ENCODE measurements at regions not wholly inside any gene's neighbourhood (a gene's known extent, or its start where the extent isn't known, plus 50 kb on each side); places are given as distances from the start of the nearest gene placed in this dataset.

DNA sequence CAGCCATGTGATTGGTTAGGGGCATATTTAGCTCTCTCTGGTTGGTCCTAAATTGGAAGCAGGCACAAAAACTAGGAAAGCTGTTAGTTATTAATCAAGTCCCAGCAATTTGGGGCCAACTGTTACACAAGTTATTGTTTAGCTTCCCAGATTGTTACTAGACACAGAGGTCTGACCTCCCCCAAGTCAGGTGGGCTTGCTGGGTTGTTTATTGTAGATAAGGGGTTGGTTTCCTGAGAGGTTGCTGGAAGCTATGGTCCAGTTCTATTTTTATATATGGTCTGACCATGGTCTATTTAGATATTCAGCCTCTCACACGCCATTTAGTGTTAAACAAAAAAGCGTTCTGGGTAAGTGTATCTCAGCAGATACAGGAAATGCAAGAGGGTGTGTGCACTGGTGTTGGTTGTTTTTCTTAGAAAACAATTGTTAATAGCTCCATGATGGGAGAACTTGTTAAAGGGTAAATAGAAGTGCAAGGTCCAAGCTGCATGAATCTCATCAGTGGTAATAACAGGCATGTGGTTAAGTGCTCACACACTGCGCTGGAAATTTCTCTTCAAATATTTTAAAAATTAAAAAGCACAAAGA lies 150.0 kb downstream of the RAP2A start:
- TF ChIP-seq, protein P1, sequence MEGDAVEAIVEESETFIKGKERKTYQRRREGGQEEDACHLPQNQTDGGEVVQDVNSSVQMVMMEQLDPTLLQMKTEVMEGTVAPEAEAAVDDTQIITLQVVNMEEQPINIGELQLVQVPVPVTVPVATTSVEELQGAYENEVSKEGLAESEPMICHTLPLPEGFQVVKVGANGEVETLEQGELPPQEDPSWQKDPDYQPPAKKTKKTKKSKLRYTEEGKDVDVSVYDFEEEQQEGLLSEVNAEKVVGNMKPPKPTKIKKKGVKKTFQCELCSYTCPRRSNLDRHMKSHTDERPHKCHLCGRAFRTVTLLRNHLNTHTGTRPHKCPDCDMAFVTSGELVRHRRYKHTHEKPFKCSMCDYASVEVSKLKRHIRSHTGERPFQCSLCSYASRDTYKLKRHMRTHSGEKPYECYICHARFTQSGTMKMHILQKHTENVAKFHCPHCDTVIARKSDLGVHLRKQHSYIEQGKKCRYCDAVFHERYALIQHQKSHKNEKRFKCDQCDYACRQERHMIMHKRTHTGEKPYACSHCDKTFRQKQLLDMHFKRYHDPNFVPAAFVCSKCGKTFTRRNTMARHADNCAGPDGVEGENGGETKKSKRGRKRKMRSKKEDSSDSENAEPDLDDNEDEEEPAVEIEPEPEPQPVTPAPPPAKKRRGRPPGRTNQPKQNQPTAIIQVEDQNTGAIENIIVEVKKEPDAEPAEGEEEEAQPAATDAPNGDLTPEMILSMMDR (IDR thresholded peaks at IDR 0.05) = no peak
- no peak for TF ChIP-seq POLR2A (IDR thresholded peaks at IDR 0.05)
